H9 (cell line): ENCODE measurements at regions not wholly inside any gene's neighbourhood (a gene's known extent, or its start where the extent isn't known, plus 50 kb on each side); places are given as distances from the start of the nearest gene placed in this dataset.

Experiments used
- DNase-seq: peaks from one replicate; pipeline ENCODE4 v3.0.0-alpha.2; 2017
- H2AFZ ChIP-seq: one replicate; pipeline ENCODE4 v1.6.1; 2013; ENCODE audit warnings: mild to moderate bottlenecking, low read length, control low read depth, moderate library complexity
- H2AK5ac ChIP-seq: 2 replicates; pipeline ENCODE4 v1.6.1; 2013; ENCODE audit warnings: low read length, control low read depth, mixed read lengths; ENCODE audit not compliant: insufficient read length
- H2BK120ac ChIP-seq: one replicate; pipeline ENCODE4 v1.6.1; 2013; ENCODE audit warnings: low read depth, mild to moderate bottlenecking, low read length, control low read depth, inconsistent platforms; ENCODE audit not compliant: poor library complexity, severe bottlenecking
- H2BK12ac ChIP-seq: 2 replicates; pipeline ENCODE4 v1.6.1; 2013; ENCODE audit warnings: low read length, control low read depth, mixed read lengths, low read depth; ENCODE audit not compliant: insufficient read length
- H2BK15ac ChIP-seq: 2 replicates; pipeline ENCODE4 v1.6.1; 2013; ENCODE audit warnings: low read depth, low read length, control low read depth
- H2BK20ac ChIP-seq: one replicate; pipeline ENCODE4 v1.6.1; 2013; ENCODE audit warnings: low read depth, mild to moderate bottlenecking, low read length, control low read depth, inconsistent platforms; ENCODE audit not compliant: poor library complexity, severe bottlenecking
- H2BK5ac ChIP-seq: 2 replicates; pipeline ENCODE4 v1.6.1; 2013; ENCODE audit warnings: low read length, control low read depth, mixed read lengths; ENCODE audit not compliant: insufficient read length
- H3K14ac ChIP-seq: 2 replicates; pipeline ENCODE4 v1.6.1; 2013; ENCODE audit warnings: low read length, control low read depth; ENCODE audit not compliant: insufficient read depth
- H3K18ac ChIP-seq: 2 replicates; pipeline ENCODE4 v1.6.1; 2013; ENCODE audit warnings: low read depth, mild to moderate bottlenecking, mixed read lengths, low read length, control low read depth; ENCODE audit not compliant: insufficient read length
- H3K23ac ChIP-seq: 2 replicates; pipeline ENCODE4 v1.6.1; 2013; ENCODE audit warnings: low read length, control low read depth, mixed read lengths, low read depth; ENCODE audit not compliant: insufficient read length
- H3K23me2 ChIP-seq: 2 replicates; pipeline ENCODE4 v1.6.1; 2013; ENCODE audit warnings: low read depth, mild to moderate bottlenecking, mixed read lengths, low read length, control low read depth; ENCODE audit not compliant: insufficient read length, poor library complexity, severe bottlenecking
- H3K27ac ChIP-seq: 2 replicates; pipeline ENCODE4 v1.5.1; 2013; ENCODE audit warnings: low read length, control low read depth, mixed read lengths, low read depth; ENCODE audit not compliant: insufficient read length
- H3K27me3 ChIP-seq: 2 replicates; pipeline ENCODE4 v1.6.1; 2013; ENCODE audit warnings: low read length, control low read depth, inconsistent platforms; ENCODE audit not compliant: insufficient read depth
- H3K4ac ChIP-seq: 2 replicates; pipeline ENCODE4 v1.6.1; 2013; ENCODE audit warnings: low read depth, mild to moderate bottlenecking, control low read depth, inconsistent platforms, low read length, moderate library complexity
- H3K4me1 ChIP-seq: 2 replicates; pipeline ENCODE4 v1.6.1; 2013; ENCODE audit warnings: low read length, control low read depth, inconsistent platforms; ENCODE audit not compliant: insufficient read depth
- H3K4me2 ChIP-seq: 2 replicates; pipeline ENCODE4 v1.6.1; 2013; ENCODE audit warnings: low read length, control low read depth, mixed read lengths; ENCODE audit not compliant: insufficient read length, insufficient read depth
- H3K56ac ChIP-seq: 2 replicates; pipeline ENCODE4 v1.6.1; 2013; ENCODE audit warnings: low read depth, mild to moderate bottlenecking, mixed read lengths, low read length, control low read depth; ENCODE audit not compliant: insufficient read length
- H3K79me1 ChIP-seq: 2 replicates; pipeline ENCODE4 v1.6.1; 2013; ENCODE audit warnings: low read depth, mild to moderate bottlenecking, moderate library complexity, low read length, control low read depth, inconsistent platforms; ENCODE audit not compliant: insufficient read depth, poor library complexity, severe bottlenecking
- H3K79me2 ChIP-seq: 2 replicates; pipeline ENCODE4 v1.6.1; 2013; ENCODE audit warnings: low read length, control low read depth, inconsistent platforms; ENCODE audit not compliant: insufficient read depth
- H3K9ac ChIP-seq: 2 replicates; pipeline ENCODE4 v1.6.1; 2013; ENCODE audit warnings: low read length, control low read depth, mixed read lengths; ENCODE audit not compliant: insufficient read length; ENCODE audit errors: extremely low read depth
- H3K9me3 ChIP-seq: one replicate; pipeline ENCODE4 v1.6.1; 2013; ENCODE audit warnings: low read depth, low read length, inconsistent platforms; ENCODE audit not compliant: control insufficient read depth
- H3T11ph ChIP-seq: one replicate; pipeline ENCODE4 v1.6.1; 2013; ENCODE audit warnings: mild to moderate bottlenecking, low read length, control low read depth, inconsistent platforms
- H4K20me1 ChIP-seq: one replicate; pipeline ENCODE4 v1.6.1; 2013; ENCODE audit not compliant: control insufficient read depth, insufficient read length, insufficient read depth
- H4K5ac ChIP-seq: 2 replicates; pipeline ENCODE4 v1.6.1; 2013; ENCODE audit warnings: low read depth, mild to moderate bottlenecking, mixed read lengths, low read length, control low read depth; ENCODE audit not compliant: insufficient read length
- H4K8ac ChIP-seq: replicated peaks from 2 replicates; pipeline ENCODE4 v1.6.1; 2013; ENCODE audit warnings: low read length, control low read depth, mixed read lengths, low read depth; ENCODE audit not compliant: insufficient read length
- H4K91ac ChIP-seq: 2 replicates; pipeline ENCODE4 v1.6.1; 2013; ENCODE audit warnings: low read depth, mild to moderate bottlenecking, moderate library complexity, mixed read lengths, low read length, control low read depth; ENCODE audit not compliant: insufficient read length
- H3K27ac Mint-ChIP-seq, 3 experiments: 2 replicates in 2 of 3; 3 replicates in 1 of 3; pipeline ENCODE4 v1.8.0; 2020 to 2021; ENCODE audit warnings: mixed read lengths in 3 of 3, mild to moderate bottlenecking in 1 of 3, moderate library complexity in 1 of 3
- H3K27me3 Mint-ChIP-seq: 2 replicates; pipeline ENCODE4 v1.8.0; 2021; ENCODE audit warnings: low read depth, mild to moderate bottlenecking, moderate library complexity, mixed read lengths
- H3K36me3 Mint-ChIP-seq, 3 experiments: 2 replicates in 2 of 3; 3 replicates in 1 of 3; pipeline ENCODE4 v1.8.0; 2020 to 2021; ENCODE audit warnings: low read depth in 3 of 3, mixed read lengths in 3 of 3; ENCODE audit not compliant: insufficient read depth in 1 of 3
- H3K4me1 Mint-ChIP-seq, 2 experiments: 2 replicates each; pipeline ENCODE4 v1.8.0; 2020; ENCODE audit warnings: mixed read lengths in 2 of 2
- H3K4me3 Mint-ChIP-seq, 2 experiments: 2 replicates in 1 of 2; 3 replicates in 1 of 2; pipeline ENCODE4 v1.8.0; 2020 to 2021; ENCODE audit warnings: mild to moderate bottlenecking in 2 of 2, mixed read lengths in 2 of 2, moderate library complexity in 1 of 2
- H3K9me3 Mint-ChIP-seq, 2 experiments: 2 replicates in 1 of 2; 3 replicates in 1 of 2; pipeline ENCODE4 v1.8.0; 2020; ENCODE audit warnings: mild to moderate bottlenecking in 2 of 2, mixed read lengths in 2 of 2, moderate library complexity in 1 of 2
- WGBS: extraction: QIAGEN DNeasy Blood & Tissue Kit; methylation state at CpG from one replicate; pipeline ENCODE4 v1.1.7; 2013; ENCODE audit warnings: missing lambda C conversion rate, low lambda C conversion rate, mixed read lengths; ENCODE audit not compliant: insufficient read length; ENCODE audit errors: extremely low coverage; 5-methylcytosine and 5-hydroxymethylcytosine counted together
- TF ChIP-seq, protein P1 (sequence below): fragments of 200-600 bp; sonication (generic); conservative IDR thresholded peaks from 3 replicates; pipeline ENCODE4 v1.8.0; 2021; ENCODE audit warnings: antibody characterized with exemption, mild to moderate bottlenecking

DNA sequence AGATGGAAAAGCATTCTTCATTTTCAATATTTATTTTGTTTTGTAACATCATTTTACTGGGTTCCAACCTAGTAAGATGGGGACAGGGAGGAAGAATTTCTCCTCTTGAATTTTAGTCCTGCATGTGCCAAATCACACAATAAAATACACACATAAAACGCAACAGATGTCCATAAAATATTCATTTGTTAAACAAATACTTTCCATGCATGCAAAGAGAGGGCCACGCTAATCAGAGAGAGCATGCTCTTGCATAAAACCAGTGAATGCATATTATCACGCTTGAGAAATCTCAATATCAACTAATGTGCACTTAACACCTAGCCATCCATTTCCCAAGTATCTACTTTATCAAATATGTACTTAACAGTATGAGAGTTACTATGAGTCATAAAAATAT lies 212.6 kb upstream of the TARS1 start:
- WGBS: no CpG with 5 or more reads among the region's 3 CpGs
- no peaks in the 10 kb centered on the region for H4K20me1 ChIP-seq
- no peak overlapping the region for H3T11ph ChIP-seq
- H2BK12ac ChIP-seq: no peak overlapping the region
- no peak overlapping the region for H3K9ac ChIP-seq
- H3K79me1 ChIP-seq: no peaks in the 10 kb centered on the region
- H3K56ac ChIP-seq: no peak overlapping the region
- TF ChIP-seq, protein P1, sequence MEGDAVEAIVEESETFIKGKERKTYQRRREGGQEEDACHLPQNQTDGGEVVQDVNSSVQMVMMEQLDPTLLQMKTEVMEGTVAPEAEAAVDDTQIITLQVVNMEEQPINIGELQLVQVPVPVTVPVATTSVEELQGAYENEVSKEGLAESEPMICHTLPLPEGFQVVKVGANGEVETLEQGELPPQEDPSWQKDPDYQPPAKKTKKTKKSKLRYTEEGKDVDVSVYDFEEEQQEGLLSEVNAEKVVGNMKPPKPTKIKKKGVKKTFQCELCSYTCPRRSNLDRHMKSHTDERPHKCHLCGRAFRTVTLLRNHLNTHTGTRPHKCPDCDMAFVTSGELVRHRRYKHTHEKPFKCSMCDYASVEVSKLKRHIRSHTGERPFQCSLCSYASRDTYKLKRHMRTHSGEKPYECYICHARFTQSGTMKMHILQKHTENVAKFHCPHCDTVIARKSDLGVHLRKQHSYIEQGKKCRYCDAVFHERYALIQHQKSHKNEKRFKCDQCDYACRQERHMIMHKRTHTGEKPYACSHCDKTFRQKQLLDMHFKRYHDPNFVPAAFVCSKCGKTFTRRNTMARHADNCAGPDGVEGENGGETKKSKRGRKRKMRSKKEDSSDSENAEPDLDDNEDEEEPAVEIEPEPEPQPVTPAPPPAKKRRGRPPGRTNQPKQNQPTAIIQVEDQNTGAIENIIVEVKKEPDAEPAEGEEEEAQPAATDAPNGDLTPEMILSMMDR: no peak
- no peak overlapping the region for H4K8ac ChIP-seq
- H3K27me3 ChIP-seq: no peaks in the 10 kb centered on the region
- H2AK5ac ChIP-seq: no peak overlapping the region
- Mint-ChIP-seq H3K27ac (no peak overlapping the region), H3K27me3 (no peaks in the 10 kb centered on the region), H3K4me1 (peaks cover 12 to 17% of the 10 kb centered on the region in 2 experiments), H3K36me3 (0 out of 7 replicates have a peak, but pooled peaks cover 0 to 4% (median 0%) of the 10 kb centered on the region in 3 experiments), H3K9me3 (peaks cover 0 to 2% of the 10 kb centered on the region in 2 experiments; a peak in 2 of 5 replicates), H3K4me3 (no peak overlapping the region)
- no peaks in the 10 kb centered on the region for H3K4me1 ChIP-seq
- no peaks in the 10 kb centered on the region for H3K23me2 ChIP-seq
- no peak overlapping the region for H2AFZ ChIP-seq
- DNase-seq: no peak
- no peaks in the 10 kb centered on the region for H3K9me3 ChIP-seq
- no peak overlapping the region for H2BK15ac ChIP-seq
- H4K91ac ChIP-seq: no peak overlapping the region
- no peak overlapping the region for H2BK5ac ChIP-seq
- no peak overlapping the region for H2BK20ac ChIP-seq
- H3K23ac ChIP-seq: no peak overlapping the region
- no peaks in the 10 kb centered on the region for H3K79me2 ChIP-seq
- no peak overlapping the region for H3K14ac ChIP-seq
- H3K4ac ChIP-seq: no peak overlapping the region
- no peak overlapping the region for H3K27ac ChIP-seq
- H2BK120ac ChIP-seq: no peak overlapping the region
- no peak overlapping the region for H3K4me2 ChIP-seq
- H3K18ac ChIP-seq: no peak overlapping the region
- no peak overlapping the region for H4K5ac ChIP-seq
